Activated CD8-positive, alpha-beta memory T cell treated with anti-CD3 and anti-CD28 coated beads, Interleukin-2, amount 50 U/mL, for 1 hour (primary cell): ENCODE measurements at regions not wholly inside any gene's neighbourhood (a gene's known extent, or its start where the extent isn't known, plus 50 kb on each side); places are given as distances from the start of the nearest gene placed in this dataset.

Source experiments
- DNase-seq: peaks from one replicate; pipeline ENCODE4 v3.0.0-alpha.2; 2020; ENCODE audit errors: extremely low read depth

DNA sequence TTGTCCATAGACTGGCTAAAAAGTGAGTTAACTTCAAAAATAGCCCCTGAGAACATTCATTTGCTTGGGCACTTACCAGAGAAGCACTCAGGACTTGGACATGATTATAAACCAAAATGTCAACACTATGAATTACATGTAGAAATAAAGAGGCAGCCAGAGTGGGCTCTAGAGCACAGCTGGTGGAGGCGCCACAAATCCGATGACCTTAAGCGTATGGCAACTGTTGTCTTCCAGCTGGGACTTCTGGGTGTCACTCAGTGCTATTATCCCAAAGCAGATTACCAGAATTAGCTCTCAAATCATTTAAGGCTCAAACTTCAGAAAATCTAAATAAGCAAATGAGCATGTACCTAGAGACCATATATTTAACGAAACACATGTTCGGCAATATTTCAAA, 1255.5 kb upstream of the SLC10A2 start:
- DNase-seq, result no peak

DNA sequence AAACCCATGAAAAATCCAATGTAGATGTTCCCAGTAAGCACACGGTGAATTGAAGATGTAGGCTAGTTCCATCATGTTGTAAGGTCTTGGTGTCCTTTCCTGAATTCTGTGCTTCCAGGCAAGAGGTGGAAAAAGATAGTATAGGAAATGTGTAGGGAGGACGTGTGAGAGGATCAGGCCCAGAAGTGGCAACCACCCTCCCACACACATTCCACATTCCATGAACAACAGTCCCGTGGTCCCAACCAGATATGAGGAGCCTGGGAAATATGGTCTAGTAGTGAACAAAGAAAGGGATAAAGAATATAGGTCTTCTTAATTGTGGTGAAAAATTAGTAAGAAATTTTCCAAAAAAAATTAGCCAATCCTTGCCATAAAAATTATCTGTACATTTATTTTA, 1254.2 kb upstream of the SLC10A2 start:
- no peak for DNase-seq

- no peak for DNase-seq
Measured at GRCh38 chr13:104318121-104318520, 1251.9 kb upstream of the SLC10A2 start.

GRCh38 chr13:104315606-104316005, 1249.4 kb upstream of the SLC10A2 start:
- DNase-seq, result no peak

- no peak for DNase-seq
Measured at GRCh38 chr13:104314926-104315535, 1248.8 kb upstream of the SLC10A2 start.

DNA sequence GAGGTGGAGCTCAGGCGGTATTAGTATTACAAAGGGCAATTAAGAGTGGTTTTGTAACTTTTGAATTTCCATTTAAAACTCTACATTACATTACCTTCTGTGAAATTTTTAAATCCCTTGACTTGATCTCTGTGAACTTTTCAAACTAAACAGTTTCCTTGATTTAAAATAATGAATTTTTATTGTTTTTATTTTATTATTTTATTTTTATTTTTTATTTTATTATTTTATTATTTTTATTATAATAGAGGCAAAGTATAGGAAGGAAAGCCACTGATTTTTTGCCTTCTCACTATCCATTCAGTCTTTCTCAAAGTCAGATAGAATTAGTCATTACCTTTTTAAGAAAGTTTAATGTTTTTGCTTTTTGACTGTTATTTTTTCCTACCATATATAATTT, 1248.1 kb upstream of the SLC10A2 start:
- no peak for DNase-seq

DNA sequence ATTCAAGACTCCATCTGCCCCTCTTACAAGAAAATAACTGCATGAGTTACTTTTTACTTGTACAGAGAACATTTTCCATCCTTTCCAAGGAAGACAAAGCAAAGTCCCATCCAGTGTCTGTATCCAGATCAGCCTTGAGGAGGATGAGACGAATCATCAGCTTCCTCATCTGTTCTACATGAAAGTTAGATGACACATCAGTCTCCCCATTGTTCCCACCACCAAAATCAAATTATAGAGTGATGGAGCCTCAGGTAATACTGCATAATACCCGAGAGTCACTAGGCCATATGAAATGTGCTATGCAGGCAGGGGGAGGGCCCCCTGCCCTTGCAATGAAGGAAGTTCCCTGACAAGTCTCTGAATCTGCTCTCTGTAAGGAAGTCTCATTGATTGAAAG, 1244.6 kb upstream of the SLC10A2 start:
- no peak for DNase-seq

DNA sequence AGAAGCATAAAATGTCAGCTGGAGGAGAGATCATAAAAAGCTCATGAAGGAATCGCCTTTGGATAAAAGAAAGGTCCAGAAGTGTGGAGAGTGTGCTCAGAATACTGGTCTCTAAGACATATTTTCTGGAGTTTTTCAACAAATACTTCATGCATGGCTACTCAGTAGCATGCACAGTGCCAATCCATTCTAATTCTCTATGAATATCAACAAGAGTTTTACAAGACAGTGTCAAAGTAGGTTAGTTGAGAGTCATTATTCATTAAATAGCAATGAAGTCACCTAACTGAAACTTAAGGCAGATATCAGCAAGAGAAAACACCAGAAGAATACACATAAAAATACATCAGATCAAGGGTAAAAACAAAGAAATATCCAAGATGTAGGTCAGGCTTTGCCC, 1243.2 kb upstream of the SLC10A2 start:
- no peak for DNase-seq

- DNase-seq, result no peak
Measured at GRCh38 chr13:104301171-104301975, 1235.2 kb upstream of the SLC10A2 start.

GRCh38 chr13:104297075-104297474, 1230.9 kb upstream of the SLC10A2 start:
- DNase-seq, result no peak

DNA sequence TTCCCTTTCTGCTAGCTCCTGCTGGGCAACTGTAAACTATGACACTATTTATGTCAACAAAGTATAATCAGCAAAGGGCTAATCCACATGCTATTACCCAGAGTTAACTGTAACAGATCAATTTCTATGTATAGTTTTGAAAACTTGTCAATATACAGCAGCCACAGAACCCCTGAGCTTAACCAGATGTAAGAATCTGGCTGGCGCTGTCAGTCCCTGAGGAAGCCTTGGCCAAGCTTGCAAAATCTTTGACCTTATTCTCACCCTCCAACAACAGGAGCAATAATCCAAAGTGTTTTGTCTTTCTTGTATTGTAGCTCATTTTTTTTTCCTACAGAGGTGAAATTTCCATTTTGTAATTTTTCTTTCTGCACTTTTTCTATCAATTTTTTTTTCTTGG, 1230.1 kb upstream of the SLC10A2 start:
- no peak for DNase-seq

DNA sequence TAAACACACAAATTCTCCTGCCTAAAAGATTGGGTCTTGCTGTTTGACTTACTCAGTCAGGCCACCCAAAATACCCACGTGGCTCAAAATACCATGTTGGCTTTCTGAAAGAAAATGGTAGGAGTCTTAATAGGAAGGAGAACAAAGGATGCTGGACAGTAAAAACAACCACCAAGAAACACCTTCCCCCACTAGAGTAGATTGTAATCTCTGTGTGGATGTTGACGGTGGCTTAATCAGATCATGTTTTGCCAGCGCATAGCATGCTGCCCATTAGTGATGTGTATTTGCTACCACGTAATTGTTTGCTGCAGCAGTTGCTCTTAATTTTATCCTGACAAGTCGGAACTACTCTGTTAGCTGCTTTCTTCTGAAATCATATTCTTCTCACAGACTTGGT, 1229.3 kb upstream of the SLC10A2 start:
- DNase-seq, result no peak

- no peak for DNase-seq
Measured at GRCh38 chr13:104289400-104289799, 1223.2 kb upstream of the SLC10A2 start.

DNA sequence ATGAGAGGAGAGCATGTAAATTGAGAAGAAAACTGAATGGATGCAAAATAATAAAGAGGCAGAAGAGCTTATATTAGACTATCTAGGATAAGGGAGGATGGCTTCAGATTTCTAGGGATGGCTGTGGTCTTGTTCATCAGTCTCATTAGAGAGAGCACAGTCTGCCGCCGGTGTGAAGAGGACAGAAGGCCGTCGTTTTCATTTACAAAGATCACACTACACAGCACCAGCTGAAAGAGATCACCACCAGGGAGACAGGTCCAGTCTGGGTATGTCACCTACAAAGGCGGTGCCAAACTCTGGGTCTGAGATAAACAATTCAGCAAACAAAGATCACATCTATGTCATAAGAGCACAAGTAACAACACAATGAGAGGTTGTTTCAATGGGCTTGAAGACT, 1222.3 kb upstream of the SLC10A2 start:
- DNase-seq, result no peak

DNA sequence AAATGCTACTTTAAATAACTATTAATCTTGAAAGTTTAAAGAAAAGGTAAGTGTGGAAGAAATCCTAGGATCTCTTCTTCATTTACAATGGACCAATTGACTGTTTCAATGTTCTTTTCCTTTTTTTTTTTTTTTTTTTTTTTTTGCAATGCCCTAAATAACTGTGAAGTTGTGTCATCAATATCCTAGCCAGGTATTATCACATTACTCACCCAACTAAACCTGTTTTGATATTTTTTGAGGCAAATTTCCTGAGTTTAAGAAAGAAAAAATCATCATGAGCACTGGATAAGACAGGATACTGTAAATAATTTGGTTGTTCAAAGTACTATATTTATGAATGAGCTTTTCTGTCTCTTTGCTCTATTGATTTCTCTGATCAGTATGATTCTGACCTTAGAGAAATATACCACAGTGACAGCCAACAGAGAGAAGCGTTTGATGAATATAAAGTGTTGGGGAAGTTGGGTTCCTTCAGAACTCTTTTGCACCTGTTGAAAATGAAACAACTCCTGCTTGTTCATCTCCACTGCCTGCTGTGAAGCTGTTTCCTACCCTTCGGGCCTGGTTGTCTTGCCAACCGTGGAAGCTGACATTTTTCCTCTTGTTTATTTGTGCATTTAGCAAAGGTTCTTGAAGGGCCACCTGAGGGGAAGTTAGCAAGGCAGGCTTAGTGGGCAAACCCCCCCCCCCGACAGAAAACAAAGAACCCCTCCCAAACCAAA, 1220.5 kb upstream of the SLC10A2 start:
- DNase-seq, result no peak

- DNase-seq, result no peak
Measured at GRCh38 chr13:104281910-104282309, 1215.7 kb upstream of the SLC10A2 start.

DNA sequence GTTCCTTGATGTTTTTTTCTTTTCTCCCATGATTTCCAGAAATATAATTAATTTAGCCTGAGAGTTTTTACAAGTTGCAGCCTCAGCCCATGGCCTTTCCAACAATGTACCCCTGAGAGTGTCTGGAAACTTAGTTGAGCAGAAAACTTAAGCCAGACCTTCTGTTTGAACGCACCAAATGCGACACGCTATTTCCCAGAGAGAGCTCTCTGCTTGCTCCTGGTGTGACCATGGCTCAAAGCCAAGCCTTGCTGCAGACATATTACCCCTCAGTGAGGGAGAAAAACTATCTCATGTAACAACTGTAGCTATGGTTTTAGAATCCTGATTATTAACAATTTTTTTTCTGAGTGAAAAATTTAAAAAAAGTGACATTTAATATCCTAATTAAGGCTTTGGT, 1204.5 kb upstream of the SLC10A2 start:
- no peak for DNase-seq

DNA sequence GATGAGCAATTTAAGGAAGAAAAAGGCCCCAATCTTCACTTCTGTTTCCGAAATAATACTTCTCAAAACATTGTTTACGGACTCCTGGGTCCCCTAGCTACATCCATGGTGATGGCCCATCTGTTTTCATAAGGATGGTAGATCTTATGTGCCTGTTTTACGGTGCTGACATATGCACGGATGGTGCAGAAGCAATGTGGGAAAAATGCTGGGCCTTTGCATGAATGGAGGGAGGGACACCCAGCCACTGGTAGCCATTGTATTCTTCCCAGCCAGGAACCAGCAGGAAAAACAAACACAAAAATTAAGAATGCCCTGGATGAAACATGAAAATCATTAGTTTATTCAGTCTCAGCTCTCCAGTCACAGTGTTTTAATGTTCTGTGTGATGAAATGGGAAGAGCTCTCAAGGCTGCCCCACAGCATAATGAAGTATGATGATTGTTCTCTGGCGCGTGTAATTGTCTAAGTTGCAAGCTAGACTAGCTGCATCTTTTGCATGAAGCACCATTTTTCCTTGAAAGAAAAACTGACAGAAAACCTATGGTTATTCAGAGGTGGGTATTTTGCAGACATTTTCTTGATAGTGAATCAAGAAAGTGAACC, 1201.1 kb upstream of the SLC10A2 start:
- no peak for DNase-seq

GRCh38 chr13:104256701-104257100, 1190.5 kb upstream of the SLC10A2 start:
- no peak for DNase-seq

DNA sequence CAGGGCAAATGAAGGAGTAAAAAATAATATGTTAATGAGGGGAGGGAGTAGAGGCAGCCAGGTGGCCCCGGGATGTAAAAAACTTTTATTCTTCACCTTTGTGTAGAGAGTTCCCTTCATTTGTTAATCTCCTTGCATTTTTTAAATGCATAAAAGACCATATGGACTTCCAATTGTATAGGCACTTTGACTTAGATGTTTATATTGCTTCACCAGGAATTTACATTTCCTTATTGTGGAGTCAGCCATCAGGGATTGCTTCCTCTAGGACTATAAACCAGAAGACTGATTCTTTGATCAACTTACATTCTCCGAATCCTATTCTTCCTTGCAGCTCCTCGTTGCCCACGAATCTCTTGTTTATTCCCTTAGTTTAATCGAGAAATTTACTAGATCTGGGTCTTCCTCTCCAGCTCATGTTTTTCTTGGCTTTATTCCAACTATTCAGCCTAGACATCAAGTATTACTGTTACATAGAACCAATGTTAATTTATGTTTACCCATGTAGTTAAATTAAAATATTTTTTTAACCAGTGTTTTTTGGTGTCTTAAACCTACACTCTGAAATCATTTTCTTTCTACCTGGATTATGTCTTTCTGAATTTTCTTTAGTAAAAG, 1187.0 kb upstream of the SLC10A2 start:
- DNase-seq, result no peak

- DNase-seq, result no peak
Measured at GRCh38 chr13:104251931-104252330, 1185.7 kb upstream of the SLC10A2 start.

GRCh38 chr13:104246955-104247354, 1180.7 kb upstream of the SLC10A2 start:
- no peak for DNase-seq
